HEK293T (cell line): ENCODE measurements at regions not wholly inside any gene's neighbourhood (a gene's known extent, or its start where the extent isn't known, plus 50 kb on each side); places are given as distances from the start of the nearest gene placed in this dataset.

ENCODE experiments used
- CTBP1 ChIP-seq: fragments of 450-650 bp; IDR thresholded peaks from 2 replicates; pipeline ENCODE4 v1.6.1; 2016; ENCODE audit warnings: borderline replicate concordance
- SUZ12 ChIP-seq: fragments of 450-650 bp; IDR thresholded peaks from 2 replicates; pipeline ENCODE4 v1.6.1; 2016; ENCODE audit warnings: mild to moderate bottlenecking

GRCh38 chr2:120630031-120630701 is 105.5 kb upstream of the GLI2 start:
- TF ChIP-seq CTBP1 (no peak), SUZ12 (no peak)
